ENCODE measurements at regions not wholly inside any gene's neighbourhood (a gene's known extent, or its start where the extent isn't known, plus 50 kb on each side); places are given as distances from the start of the nearest gene placed in this dataset.

GRCh38 chrX:34053931-34054330 lies 78.2 kb downstream of the FAM47A start:
- TF ChIP-seq CTCF (IDR thresholded peaks at IDR 0.05; ENCODE audit: poor library complexity) (no peak), EZH2 (IDR thresholded peaks at IDR 0.05; ENCODE audit: borderline replicate concordance) (no peak)
